GM21717 (cell line): ENCODE measurements at regions not wholly inside any gene's neighbourhood (a gene's known extent, or its start where the extent isn't known, plus 50 kb on each side); places are given as distances from the start of the nearest gene placed in this dataset.

ENCODE experiments used
- ATAC-seq: cut with Tn5 transposase; IDR thresholded peaks from one replicate; pipeline ENCODE4 v1.9.1; 2021; ENCODE audit warnings: mild to moderate bottlenecking, moderate library complexity; ENCODE audit not compliant: unreplicated experiment

- ATAC-seq = no peak
Measured at GRCh38 chr7:52897713-52898112, 137.7 kb upstream of the POM121L12 start.

- ATAC-seq = no peak
Measured at GRCh38 chr7:52897288-52897687, 138.1 kb upstream of the POM121L12 start.

GRCh38 chr7:52877240-52877639, 158.2 kb upstream of the POM121L12 start:
- ATAC-seq = no peak

GRCh38 chr7:52876402-52876801, 159.0 kb upstream of the POM121L12 start:
- ATAC-seq = no peak

- ATAC-seq = no peak
Measured at GRCh38 chr7:52863652-52864051, 171.8 kb upstream of the POM121L12 start.

GRCh38 chr7:52862321-52862720, 173.1 kb upstream of the POM121L12 start:
- no peak for ATAC-seq

GRCh38 chr7:52857367-52857766, 178.1 kb upstream of the POM121L12 start:
- ATAC-seq = no peak

GRCh38 chr7:52854681-52855080, 180.8 kb upstream of the POM121L12 start:
- ATAC-seq = no peak

GRCh38 chr7:52851547-52851946, 183.9 kb upstream of the POM121L12 start:
- ATAC-seq = no peak

GRCh38 chr7:52843436-52843835, 192.0 kb upstream of the POM121L12 start:
- ATAC-seq = no peak

- no peak for ATAC-seq
Measured at GRCh38 chr7:52842202-52842900, 193.1 kb upstream of the POM121L12 start.

- no peak for ATAC-seq
Measured at GRCh38 chr7:52838981-52839411, 196.4 kb upstream of the POM121L12 start.

GRCh38 chr7:52831321-52831720, 204.1 kb upstream of the POM121L12 start:
- ATAC-seq = no peak

GRCh38 chr7:52830801-52831200, 204.6 kb upstream of the POM121L12 start:
- ATAC-seq = no peak

GRCh38 chr7:52826515-52827265, 208.7 kb upstream of the POM121L12 start:
- no peak for ATAC-seq

- ATAC-seq = no peak
Measured at GRCh38 chr7:52825611-52826010, 209.8 kb upstream of the POM121L12 start.

- no peak for ATAC-seq
Measured at GRCh38 chr7:52811537-52811936, 223.9 kb upstream of the POM121L12 start.

- ATAC-seq = no peak
Measured at GRCh38 chr7:52799817-52800216, 235.6 kb upstream of the POM121L12 start.

GRCh38 chr7:52797801-52798200, 237.6 kb upstream of the POM121L12 start:
- no peak for ATAC-seq

- no peak for ATAC-seq
Measured at GRCh38 chr7:52794621-52795020, 240.8 kb upstream of the POM121L12 start.

GRCh38 chr7:52791176-52791700, 244.2 kb upstream of the POM121L12 start:
- ATAC-seq = no peak

GRCh38 chr7:52786174-52786573, 249.3 kb upstream of the POM121L12 start:
- no peak for ATAC-seq
